GM12891 (cell line): ENCODE measurements at regions not wholly inside any gene's neighbourhood (a gene's known extent, or its start where the extent isn't known, plus 50 kb on each side); places are given as distances from the start of the nearest gene placed in this dataset.

Experiments used
- PAX5 ChIP-seq: IDR thresholded peaks from 2 replicates; pipeline ENCODE4 v1.6.1; 2011; ENCODE audit warnings: low read length, moderate library complexity, mild to moderate bottlenecking; ENCODE audit not compliant: insufficient read depth, severe bottlenecking
- POLR2A ChIP-seq: IDR thresholded peaks from 2 replicates; pipeline ENCODE4 v1.6.1; 2011; ENCODE audit warnings: low read depth, low read length, control low read depth
- POLR2AphosphoS5 ChIP-seq: IDR thresholded peaks from 2 replicates; pipeline ENCODE4 v1.6.1; 2011; ENCODE audit warnings: low read depth, low read length, control low read depth
- POU2F2 ChIP-seq: IDR thresholded peaks from 2 replicates; pipeline ENCODE4 v1.6.1; 2011; ENCODE audit warnings: low read depth, mild to moderate bottlenecking, control low read depth, low read length, moderate library complexity
- SPI1 ChIP-seq: IDR thresholded peaks from 2 replicates; pipeline ENCODE4 v1.6.1; 2011; ENCODE audit warnings: low read depth, low read length, control low read depth
- TAF1 ChIP-seq: IDR thresholded peaks from 2 replicates; pipeline ENCODE4 v1.6.1; 2011; ENCODE audit warnings: low read depth, low read length, control low read depth

DNA sequence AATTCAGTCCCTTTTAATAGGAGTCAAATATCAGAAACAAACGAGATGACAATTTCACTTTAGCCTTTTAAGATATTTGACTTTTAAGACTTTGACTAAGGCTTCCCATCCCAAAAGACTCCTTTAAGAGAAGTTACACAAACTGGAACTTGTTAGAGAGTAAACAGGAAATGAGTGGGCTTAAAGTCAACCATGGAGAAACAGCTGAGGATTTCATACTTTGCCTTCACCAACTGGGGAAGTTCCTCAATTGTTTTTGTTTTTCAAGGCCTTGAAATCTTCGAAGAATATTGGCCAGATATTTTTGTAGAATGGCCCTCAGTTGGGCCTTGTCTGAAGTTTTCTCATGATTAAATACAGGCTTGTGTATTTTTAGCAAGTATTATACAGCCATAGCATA, 227.3 kb downstream of the POU4F1 start:
- TF ChIP-seq TAF1 (no peak), POLR2AphosphoS5 (no peak), POLR2A (no peak), PAX5 (no peak), POU2F2 (no peak), SPI1 (no peak)
